ENCODE measurements at regions not wholly inside any gene's neighbourhood (a gene's known extent, or its start where the extent isn't known, plus 50 kb on each side); places are given as distances from the start of the nearest gene placed in this dataset.

DNA sequence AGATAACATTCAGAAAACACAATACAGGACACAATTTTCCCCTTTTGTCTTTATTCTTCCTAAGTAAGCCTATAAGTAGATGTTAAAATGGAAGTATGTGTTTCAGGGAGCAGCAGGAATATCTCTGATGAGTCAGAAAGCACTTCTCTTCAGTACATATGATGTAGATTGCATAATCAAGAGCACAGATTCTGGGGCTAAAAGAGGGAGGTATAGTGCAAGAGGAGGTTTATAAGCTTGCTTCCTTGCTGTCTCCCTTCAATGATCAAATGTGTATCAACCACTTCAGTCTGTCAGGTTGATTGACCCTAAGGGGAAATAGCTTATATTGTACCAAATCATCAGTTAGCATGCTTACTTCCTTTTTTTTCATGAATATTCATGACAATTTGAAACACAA is 822.8 kb downstream of the BRINP3 start:
- TF ChIP-seq CEBPB (IDR thresholded peaks at IDR 0.05) (peak; percentile 29; the same call in 1 of the 2 replicates), YY1 (IDR thresholded peaks at IDR 0.05; ENCODE audit: low read depth) (no peak)

- TF ChIP-seq EGR1 (IDR thresholded peaks at IDR 0.05) (no peak), RAD21 (IDR thresholded peaks at IDR 0.05; ENCODE audit: low read depth) (no peak), CEBPB (IDR thresholded peaks at IDR 0.05) (no peak), CREB1 (IDR thresholded peaks at IDR 0.05; ENCODE audit: low read depth) (no peak), NFIC (IDR thresholded peaks at IDR 0.05) (no peak), YY1 (IDR thresholded peaks at IDR 0.05; ENCODE audit: low read depth) (no peak), TAF1 (IDR thresholded peaks at IDR 0.05; ENCODE audit: low read depth) (no peak), EP300 (IDR thresholded peaks at IDR 0.05; ENCODE audit: borderline replicate concordance) (no peak), ZBTB7A (IDR thresholded peaks at IDR 0.05; ENCODE audit: low read depth) (no peak), TEAD4 (IDR thresholded peaks at IDR 0.05) (no peak), TCF12 (IDR thresholded peaks at IDR 0.05; ENCODE audit: low read depth) (no peak), USF1 (IDR thresholded peaks at IDR 0.05) (no peak), REST (IDR thresholded peaks at IDR 0.05; ENCODE audit: low read depth) (no peak), FOXM1 (IDR thresholded peaks at IDR 0.05; ENCODE audit: borderline replicate concordance, low read depth) (no peak)
- TF ChIP-seq, protein P1, sequence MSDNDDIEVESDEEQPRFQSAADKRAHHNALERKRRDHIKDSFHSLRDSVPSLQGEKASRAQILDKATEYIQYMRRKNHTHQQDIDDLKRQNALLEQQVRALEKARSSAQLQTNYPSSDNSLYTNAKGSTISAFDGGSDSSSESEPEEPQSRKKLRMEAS (IDR thresholded peaks at IDR 0.05) = no peak
These were observed 820.8 kb downstream of the BRINP3 start for GRCh38 chr1:189656628-189657530.

DNA sequence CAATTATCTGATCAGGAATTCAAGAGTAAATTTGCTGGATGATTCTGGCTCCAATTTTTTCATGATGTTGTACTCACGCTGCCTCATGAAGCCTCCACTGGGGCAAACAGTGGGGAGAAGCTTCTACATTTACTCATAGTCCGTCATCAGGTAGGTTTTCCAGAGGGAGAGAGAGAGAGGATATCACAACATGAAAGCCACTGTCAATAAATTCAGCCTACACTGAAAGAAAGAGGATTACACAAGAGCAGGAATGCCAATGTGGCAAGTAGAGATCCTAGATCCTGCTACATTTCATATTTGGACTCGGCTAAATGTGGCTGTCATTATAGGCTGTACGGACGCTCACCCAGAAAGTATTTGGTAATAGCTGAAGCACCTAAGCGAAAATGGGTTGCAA is 819.9 kb downstream of the BRINP3 start:
- TF ChIP-seq, protein P1 (IDR thresholded peaks at IDR 0.05) = no peak
- TF ChIP-seq NFIC (IDR thresholded peaks at IDR 0.05) (no peak), REST (IDR thresholded peaks at IDR 0.05; ENCODE audit: low read depth) (no peak), EGR1 (IDR thresholded peaks at IDR 0.05) (no peak), EP300 (IDR thresholded peaks at IDR 0.05; ENCODE audit: borderline replicate concordance) (no peak), USF1 (IDR thresholded peaks at IDR 0.05) (no peak), YY1 (IDR thresholded peaks at IDR 0.05; ENCODE audit: low read depth) (no peak), FOXM1 (IDR thresholded peaks at IDR 0.05; ENCODE audit: borderline replicate concordance, low read depth) (no peak), TAF1 (IDR thresholded peaks at IDR 0.05; ENCODE audit: low read depth) (no peak), ZBTB7A (IDR thresholded peaks at IDR 0.05; ENCODE audit: low read depth) (no peak), CREB1 (IDR thresholded peaks at IDR 0.05; ENCODE audit: low read depth) (no peak), TEAD4 (IDR thresholded peaks at IDR 0.05) (no peak), RAD21 (IDR thresholded peaks at IDR 0.05; ENCODE audit: low read depth) (no peak), CEBPB (IDR thresholded peaks at IDR 0.05) (no peak), TCF12 (IDR thresholded peaks at IDR 0.05; ENCODE audit: low read depth) (no peak)

GRCh38 chr1:189658381-189658780 is 819.3 kb downstream of the BRINP3 start:
- TF ChIP-seq TAF1 (IDR thresholded peaks at IDR 0.05; ENCODE audit: low read depth) (no peak), RAD21 (IDR thresholded peaks at IDR 0.05; ENCODE audit: low read depth) (no peak), CREB1 (IDR thresholded peaks at IDR 0.05; ENCODE audit: low read depth) (no peak), EGR1 (IDR thresholded peaks at IDR 0.05) (no peak), FOXM1 (IDR thresholded peaks at IDR 0.05; ENCODE audit: borderline replicate concordance, low read depth) (no peak), CEBPB (IDR thresholded peaks at IDR 0.05) (no peak), YY1 (IDR thresholded peaks at IDR 0.05; ENCODE audit: low read depth) (no peak), TCF12 (IDR thresholded peaks at IDR 0.05; ENCODE audit: low read depth) (no peak), NFIC (IDR thresholded peaks at IDR 0.05) (no peak), EP300 (IDR thresholded peaks at IDR 0.05; ENCODE audit: borderline replicate concordance) (no peak), USF1 (IDR thresholded peaks at IDR 0.05) (no peak), TEAD4 (IDR thresholded peaks at IDR 0.05) (no peak), ZBTB7A (IDR thresholded peaks at IDR 0.05; ENCODE audit: low read depth) (no peak), REST (IDR thresholded peaks at IDR 0.05; ENCODE audit: low read depth) (no peak)
